ENCODE measurements at regions not wholly inside any gene's neighbourhood (a gene's known extent, or its start where the extent isn't known, plus 50 kb on each side); places are given as distances from the start of the nearest gene placed in this dataset.
"Not testable (repeated sequence)": the region's sequence is repeated elsewhere in the genome, so short reads cannot be mapped to it uniquely, and the experiment has no call there.

DNA sequence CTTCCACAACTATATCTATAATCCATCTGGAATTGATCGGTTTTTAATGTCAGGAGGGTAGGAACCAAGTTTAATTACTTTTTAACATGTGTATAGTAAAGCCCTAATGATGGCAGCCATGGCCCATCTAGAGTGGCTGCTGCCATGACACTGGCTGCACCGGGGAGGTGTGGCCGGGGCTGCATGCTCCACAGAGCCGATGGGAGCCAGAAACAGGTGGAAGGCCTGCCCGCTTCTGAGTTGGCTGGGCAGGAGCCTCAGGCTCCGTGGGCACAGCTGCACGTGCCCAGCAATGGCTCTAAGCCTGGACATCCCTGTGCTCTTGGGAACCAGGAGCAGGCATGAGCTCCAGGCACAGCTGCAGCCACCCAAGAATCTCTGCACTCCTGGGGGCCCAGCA is 73.0 kb downstream of the GBP6 start:
- Mint-ChIP-seq H3K4me3 (no peak overlapping the region), H3K27ac (no peak overlapping the region), H3K36me3 (peaks cover 4 to 9% of the 10 kb centered on the region in 2 donors), H3K9me3 (peaks cover 0 to 44% (median 31%) of the 10 kb centered on the region in 7 donors), H3K4me1 (no peaks in the 10 kb centered on the region), H3K27me3 (peaks cover 0 to 4% (median 0%) of the 10 kb centered on the region in 3 donors)
- no peak for ATAC-seq (ENCODE audit: low read depth in 2 of 2)
- DNase-seq: no peak

GRCh38 chr1:89438301-89438700 is 74.4 kb downstream of the GBP6 start:
- H3K27me3 Mint-ChIP-seq; H3K4me3 Mint-ChIP-seq; H3K4me1 Mint-ChIP-seq; H3K36me3 Mint-ChIP-seq; DNase-seq; ATAC-seq (ENCODE audit: low read depth in 2 of 2); H3K27ac Mint-ChIP-seq: not testable (repeated sequence)
- peaks cover 0 to 46% (median 31%) of the 10 kb centered on the region in 7 donors for H3K9me3 Mint-ChIP-seq

GRCh38 chr1:89440911-89441310 is 77.1 kb downstream of the GBP6 start:
- H3K36me3 Mint-ChIP-seq: peaks cover 6 to 13% of the 10 kb centered on the region in 2 donors
- peaks cover 0 to 46% (median 31%) of the 10 kb centered on the region in 7 donors for H3K9me3 Mint-ChIP-seq
- ATAC-seq (ENCODE audit: low read depth in 2 of 2): no peak
- no peak overlapping the region for H3K4me3 Mint-ChIP-seq
- H3K4me1 Mint-ChIP-seq: no peaks in the 10 kb centered on the region
- H3K27me3 Mint-ChIP-seq: peaks cover 0 to 4% (median 0%) of the 10 kb centered on the region in 3 donors
- no peak for DNase-seq
- no peak overlapping the region for H3K27ac Mint-ChIP-seq

DNA sequence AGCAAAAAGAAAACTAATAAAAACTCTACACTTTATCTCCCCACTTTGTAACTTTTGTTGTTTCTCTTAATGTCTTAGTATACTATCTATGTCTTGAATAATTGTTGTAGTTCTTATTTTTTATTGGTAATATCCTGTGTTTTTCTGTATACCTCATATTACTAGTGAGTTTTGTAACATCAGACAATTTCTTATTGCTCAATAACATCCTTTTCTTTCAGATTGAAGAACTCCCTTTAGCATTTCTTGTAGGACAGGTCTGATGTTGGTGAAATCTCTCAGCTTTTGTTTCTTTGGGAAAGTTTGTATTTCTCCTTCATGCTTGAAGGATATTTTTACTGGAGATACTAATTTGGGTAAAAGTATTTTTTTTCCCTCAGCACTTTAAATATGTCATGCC is 79.8 kb upstream of the LRRC8B start:
- Mint-ChIP-seq H3K27me3 (no peaks in the 10 kb centered on the region), H3K27ac (no peak overlapping the region), H3K4me3 (no peak overlapping the region), H3K4me1 (no peaks in the 10 kb centered on the region), H3K9me3 (peaks cover 0 to 14% (median 7%) of the 10 kb centered on the region in 7 donors), H3K36me3 (peaks cover 6 to 9% of the 10 kb centered on the region in 2 donors)
- ATAC-seq (ENCODE audit: low read depth in 2 of 2) (no peak), DNase-seq (no peak)

DNA sequence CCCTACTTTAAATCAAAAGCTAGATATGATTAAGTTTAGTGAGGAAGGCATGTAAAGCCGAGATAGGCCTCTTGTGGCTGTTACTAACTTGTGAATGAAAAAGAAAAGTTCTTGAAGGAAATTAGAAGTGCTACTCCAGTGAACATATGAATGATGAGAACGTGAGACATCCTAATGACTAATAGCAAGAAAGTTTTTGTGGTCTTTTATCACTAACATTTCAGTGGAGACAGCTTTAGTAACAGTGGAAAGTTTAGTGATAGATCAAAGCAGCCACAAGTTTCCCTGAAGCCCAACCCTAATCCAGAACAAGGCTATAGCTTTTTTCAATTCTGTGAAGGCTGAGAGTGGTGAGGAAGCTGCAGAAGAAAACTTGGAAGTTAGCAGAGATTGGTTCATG is 73.6 kb upstream of the LRRC8B start:
- peaks cover 0 to 5% (median 0%) of the 10 kb centered on the region in 3 donors for H3K4me1 Mint-ChIP-seq
- H3K4me3 Mint-ChIP-seq: no peak overlapping the region
- H3K9me3 Mint-ChIP-seq: no peaks in the 10 kb centered on the region
- peaks cover 0 to 5% (median 4%) of the 10 kb centered on the region in 3 donors for H3K27me3 Mint-ChIP-seq
- DNase-seq (no peak), ATAC-seq (ENCODE audit: low read depth in 2 of 2) (no peak)
- no peak overlapping the region for H3K27ac Mint-ChIP-seq
- H3K36me3 Mint-ChIP-seq: no peaks in the 10 kb centered on the region

- Mint-ChIP-seq H3K9me3 (no peaks in the 10 kb centered on the region), H3K27ac (no peak overlapping the region), H3K27me3 (peaks cover 0 to 7% (median 5%) of the 10 kb centered on the region in 3 donors), H3K4me1 (peaks cover 0 to 5% (median 0%) of the 10 kb centered on the region in 3 donors), H3K4me3 (no peak overlapping the region), H3K36me3 (no peaks in the 10 kb centered on the region)
- ATAC-seq (ENCODE audit: low read depth in 2 of 2) (no peak), DNase-seq (no peak)
Measured at GRCh38 chr1:89453123-89453972, 71.3 kb upstream of the LRRC8B start.

GRCh38 chr1:89454845-89455521 is 69.6 kb upstream of the LRRC8B start:
- DNase-seq: peak; percentile 42
- Mint-ChIP-seq H3K36me3 (no peaks in the 10 kb centered on the region), H3K27ac (no peak overlapping the region)

GRCh38 chr1:89457046-89457445 is 67.6 kb upstream of the LRRC8B start:
- Mint-ChIP-seq H3K27ac (no peak overlapping the region), H3K36me3 (no peaks in the 10 kb centered on the region), H3K4me1 (peaks cover 0 to 5% (median 0%) of the 10 kb centered on the region in 3 donors), H3K27me3 (peaks cover 25 to 34% (median 31%) of the 10 kb centered on the region in 3 donors), H3K9me3 (no peaks in the 10 kb centered on the region), H3K4me3 (no peak overlapping the region)
- no peak for ATAC-seq (ENCODE audit: low read depth in 2 of 2)
- no peak for DNase-seq

More at GRCh38 chr1:89454845-89455521, 69.6 kb upstream of the LRRC8B start:
- H3K4me1 Mint-ChIP-seq: peaks cover 0 to 5% (median 0%) of the 10 kb centered on the region in 3 donors
- no peaks in the 10 kb centered on the region for H3K9me3 Mint-ChIP-seq
- peaks cover 5 to 16% (median 15%) of the 10 kb centered on the region in 3 donors for H3K27me3 Mint-ChIP-seq
- no peak overlapping the region for H3K4me3 Mint-ChIP-seq
- peak; percentile 73 to 75 for ATAC-seq (ENCODE audit: low read depth in 2 of 2)

DNA sequence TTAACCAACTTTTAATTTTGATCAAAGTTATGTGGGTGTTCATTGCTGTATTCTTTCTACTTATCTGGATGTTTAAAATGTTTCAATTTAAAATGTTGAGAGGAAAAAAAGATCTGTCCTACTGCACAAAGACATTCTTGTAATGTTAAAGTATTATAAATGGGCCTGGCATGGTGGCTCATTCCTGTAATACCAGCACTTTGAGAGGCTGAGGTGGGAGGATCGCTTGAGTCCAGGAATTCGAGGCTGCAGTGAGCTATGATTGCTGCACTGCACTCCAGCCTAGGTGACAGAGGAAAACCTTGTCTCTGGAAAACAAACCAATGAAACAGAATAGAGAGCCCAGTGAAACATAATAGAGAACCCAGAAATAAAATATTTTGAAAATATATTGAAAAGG is 65.5 kb upstream of the LRRC8B start:
- Mint-ChIP-seq H3K27me3 (peaks cover 40 to 51% (median 46%) of the 10 kb centered on the region in 3 donors), H3K36me3 (no peaks in the 10 kb centered on the region), H3K4me3 (no peak overlapping the region), H3K4me1 (peaks cover 1 to 7% (median 2%) of the 10 kb centered on the region in 3 donors), H3K27ac (no peak overlapping the region), H3K9me3 (no peaks in the 10 kb centered on the region)
- ATAC-seq (ENCODE audit: low read depth in 2 of 2) (no peak), DNase-seq (no peak)

- peaks cover 4 to 5% (median 5%) of the 10 kb centered on the region in 3 donors for H3K4me1 Mint-ChIP-seq
- no peak for DNase-seq
Measured at GRCh38 chr1:89460325-89460724, 64.3 kb upstream of the LRRC8B start.

DNA sequence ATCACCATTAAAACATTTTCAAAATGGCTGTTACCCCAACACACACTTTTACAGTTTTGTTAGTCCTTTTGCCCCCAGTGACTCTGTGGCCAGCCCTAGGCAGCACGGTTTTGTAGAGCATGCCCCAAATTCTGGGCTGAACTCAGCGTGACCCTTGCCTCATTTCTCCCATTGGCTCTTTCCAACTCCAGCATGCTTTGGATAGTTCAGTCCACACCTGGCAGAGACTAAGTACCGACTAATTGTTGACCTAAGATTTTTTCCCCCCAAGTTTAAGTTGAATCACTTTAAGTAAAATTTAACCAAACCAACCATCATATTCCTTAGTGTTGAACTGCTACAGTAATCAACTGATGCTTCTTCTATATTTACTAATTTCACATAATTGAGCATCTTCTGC is 62.4 kb upstream of the LRRC8B start:
- H3K27ac Mint-ChIP-seq: no peak overlapping the region
- no peak overlapping the region for H3K4me3 Mint-ChIP-seq
- no peaks in the 10 kb centered on the region for H3K9me3 Mint-ChIP-seq
- no peak for DNase-seq
- H3K27me3 Mint-ChIP-seq: peaks cover 57 to 76% (median 71%) of the 10 kb centered on the region in 3 donors
- peaks cover 5 to 11% (median 8%) of the 10 kb centered on the region in 3 donors for H3K4me1 Mint-ChIP-seq
- ATAC-seq (ENCODE audit: low read depth in 2 of 2): no peak
- no peaks in the 10 kb centered on the region for H3K36me3 Mint-ChIP-seq

More at GRCh38 chr1:89460325-89460724, 64.3 kb upstream of the LRRC8B start:
- Mint-ChIP-seq H3K9me3 (no peaks in the 10 kb centered on the region), H3K27me3 (peaks cover 47 to 59% (median 56%) of the 10 kb centered on the region in 3 donors), H3K4me3 (no peak overlapping the region), H3K27ac (no peak overlapping the region), H3K36me3 (no peaks in the 10 kb centered on the region)
- peak in 1 of 2 donors; percentile 21 for ATAC-seq (ENCODE audit: low read depth in 2 of 2)

GRCh38 chr1:89464008-89464407 is 60.6 kb upstream of the LRRC8B start:
- Mint-ChIP-seq H3K27me3 (peaks cover 63 to 78% (median 71%) of the 10 kb centered on the region in 3 donors), H3K4me3 (no peak overlapping the region)
- peak in 1 of 2 donors; percentile 35 for ATAC-seq (ENCODE audit: low read depth in 2 of 2)

GRCh38 chr1:89465201-89465600 is 59.4 kb upstream of the LRRC8B start:
- Mint-ChIP-seq H3K27ac (no peak overlapping the region), H3K36me3 (no peaks in the 10 kb centered on the region), H3K9me3 (no peaks in the 10 kb centered on the region), H3K4me1 (peaks cover 5 to 11% (median 8%) of the 10 kb centered on the region in 3 donors), H3K27me3 (peaks cover 62 to 71% (median 71%) of the 10 kb centered on the region in 3 donors), H3K4me3 (no peak overlapping the region)
- no peak for DNase-seq
- ATAC-seq (ENCODE audit: low read depth in 2 of 2): no peak

More at GRCh38 chr1:89464008-89464407, 60.6 kb upstream of the LRRC8B start:
- H3K27ac Mint-ChIP-seq: no peak overlapping the region
- H3K36me3 Mint-ChIP-seq: no peaks in the 10 kb centered on the region
- no peak for DNase-seq
- peaks cover 5 to 11% (median 8%) of the 10 kb centered on the region in 3 donors for H3K4me1 Mint-ChIP-seq
- no peaks in the 10 kb centered on the region for H3K9me3 Mint-ChIP-seq
